ENCODE measurements at regions not wholly inside any gene's neighbourhood (a gene's known extent, or its start where the extent isn't known, plus 50 kb on each side); places are given as distances from the start of the nearest gene placed in this dataset.

DNA sequence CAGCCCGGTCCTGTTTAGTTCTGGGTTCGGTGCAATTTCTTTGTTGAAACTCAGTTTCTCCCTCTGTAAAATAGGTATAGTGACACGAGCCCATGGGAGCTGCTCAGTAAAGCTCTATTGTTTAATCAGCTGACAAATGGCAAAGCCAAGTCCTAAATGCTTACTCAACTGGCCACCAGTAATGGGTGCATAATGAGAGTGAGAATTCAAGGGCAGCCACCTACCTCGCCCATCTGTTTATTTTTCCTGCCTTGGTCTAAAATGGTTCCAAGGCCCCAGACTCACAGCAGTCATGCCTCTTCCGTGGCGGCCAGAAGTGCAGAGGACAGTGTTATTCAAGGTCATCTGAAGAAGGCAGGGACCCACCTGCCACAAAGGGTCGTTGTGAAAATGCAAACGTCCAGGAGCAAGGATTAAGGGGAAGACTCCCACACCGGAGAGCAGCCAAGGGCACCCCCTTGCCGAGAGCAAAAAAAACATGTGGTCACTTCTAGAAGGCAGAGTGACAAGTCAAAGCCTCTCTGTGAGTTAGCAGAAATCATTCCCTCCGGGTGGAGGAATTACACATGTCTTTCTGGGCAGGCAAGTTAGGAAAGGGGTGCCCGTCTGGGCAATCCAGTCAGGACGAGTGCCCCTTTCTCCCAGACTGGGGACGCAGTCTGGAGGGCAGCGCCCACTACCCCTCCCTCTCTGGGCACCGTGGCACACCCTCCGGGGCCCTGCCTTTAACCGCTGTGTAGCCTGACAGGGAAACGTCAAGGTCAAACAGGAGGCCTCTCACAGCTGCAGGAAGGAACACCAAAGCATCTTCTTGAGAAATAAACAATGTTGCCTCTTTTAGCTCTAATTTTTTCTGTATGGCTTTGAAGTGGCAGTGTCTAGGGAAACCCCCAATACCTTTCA lies 186.2 kb downstream of the FOXO1 start:
- Histone ChIP-seq H3K4me3 (ENCODE audit: low read depth, low read length) (no peak overlapping the region), H3K27me3 (ENCODE audit: control insufficient read depth, insufficient read depth, low read length) (no peaks in the 10 kb centered on the region), H3K36me3 (ENCODE audit: control insufficient read depth, insufficient read depth, low read length) (no peaks in the 10 kb centered on the region)
- FAIRE-seq (no peak), DNase-seq (ENCODE audit: low read depth) (no peak)
- TF ChIP-seq, protein P1, sequence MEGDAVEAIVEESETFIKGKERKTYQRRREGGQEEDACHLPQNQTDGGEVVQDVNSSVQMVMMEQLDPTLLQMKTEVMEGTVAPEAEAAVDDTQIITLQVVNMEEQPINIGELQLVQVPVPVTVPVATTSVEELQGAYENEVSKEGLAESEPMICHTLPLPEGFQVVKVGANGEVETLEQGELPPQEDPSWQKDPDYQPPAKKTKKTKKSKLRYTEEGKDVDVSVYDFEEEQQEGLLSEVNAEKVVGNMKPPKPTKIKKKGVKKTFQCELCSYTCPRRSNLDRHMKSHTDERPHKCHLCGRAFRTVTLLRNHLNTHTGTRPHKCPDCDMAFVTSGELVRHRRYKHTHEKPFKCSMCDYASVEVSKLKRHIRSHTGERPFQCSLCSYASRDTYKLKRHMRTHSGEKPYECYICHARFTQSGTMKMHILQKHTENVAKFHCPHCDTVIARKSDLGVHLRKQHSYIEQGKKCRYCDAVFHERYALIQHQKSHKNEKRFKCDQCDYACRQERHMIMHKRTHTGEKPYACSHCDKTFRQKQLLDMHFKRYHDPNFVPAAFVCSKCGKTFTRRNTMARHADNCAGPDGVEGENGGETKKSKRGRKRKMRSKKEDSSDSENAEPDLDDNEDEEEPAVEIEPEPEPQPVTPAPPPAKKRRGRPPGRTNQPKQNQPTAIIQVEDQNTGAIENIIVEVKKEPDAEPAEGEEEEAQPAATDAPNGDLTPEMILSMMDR (IDR thresholded peaks at IDR 0.05; ENCODE audit: insufficient read depth, low read length, severe bottlenecking): no peak

DNA sequence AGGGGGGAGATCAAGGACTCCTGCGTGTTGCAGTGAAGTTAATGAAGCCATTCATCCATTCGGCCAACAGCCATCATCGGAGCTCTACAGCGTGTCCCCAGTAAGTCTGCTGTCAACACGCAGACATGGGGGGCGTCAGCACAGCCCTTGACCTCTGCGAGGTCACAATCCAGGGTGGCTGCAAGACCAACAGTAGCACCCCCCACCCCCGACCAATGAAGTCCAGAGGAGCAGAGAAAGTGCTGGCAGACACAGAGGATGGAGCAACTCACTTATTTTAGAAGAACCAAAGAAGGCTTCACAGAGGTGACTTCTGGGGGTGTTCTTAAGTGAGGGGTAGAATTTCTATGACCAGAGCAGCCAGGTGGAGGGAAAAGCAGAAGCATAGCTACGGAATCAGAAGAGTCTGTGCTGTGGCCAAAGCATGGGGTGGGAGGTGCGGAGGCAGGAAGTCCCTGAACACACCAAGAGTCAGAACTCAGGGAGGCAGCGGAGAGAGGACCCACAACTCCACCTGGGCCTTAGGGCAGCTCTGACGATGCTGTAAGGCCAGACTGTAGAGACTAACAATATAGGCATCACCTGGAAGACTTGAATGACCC lies 185.4 kb downstream of the FOXO1 start:
- Histone ChIP-seq H3K4me3 (ENCODE audit: low read depth, low read length) (no peak overlapping the region), H3K27me3 (ENCODE audit: control insufficient read depth, insufficient read depth, low read length) (no peaks in the 10 kb centered on the region), H3K36me3 (ENCODE audit: control insufficient read depth, insufficient read depth, low read length) (no peaks in the 10 kb centered on the region)
- TF ChIP-seq, protein P1 (IDR thresholded peaks at IDR 0.05; ENCODE audit: insufficient read depth, low read length, severe bottlenecking): no peak
- FAIRE-seq (peak; percentile 36), DNase-seq (ENCODE audit: low read depth) (no peak)

DNA sequence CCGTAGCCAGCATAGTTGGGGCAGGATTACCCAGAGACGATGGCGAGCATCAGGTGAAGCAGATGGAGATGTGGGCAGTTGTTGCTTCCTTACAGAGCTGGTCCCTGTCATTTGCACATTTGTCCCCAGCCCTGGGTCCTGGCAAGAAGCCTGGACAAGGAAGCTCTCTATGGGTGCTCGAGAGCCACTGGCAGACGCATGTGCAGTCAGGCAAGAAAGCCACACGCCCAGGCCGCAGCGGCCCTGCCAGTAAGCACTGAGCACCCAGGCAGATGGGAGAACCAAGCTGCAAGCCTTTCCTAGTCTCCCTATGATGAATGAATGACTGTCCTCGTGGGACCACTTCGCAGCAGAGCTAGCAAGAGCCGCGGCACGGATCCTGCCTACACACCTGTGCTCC lies 182.8 kb downstream of the FOXO1 start:
- no peaks in the 10 kb centered on the region for H3K36me3 ChIP-seq (ENCODE audit: control insufficient read depth, insufficient read depth, low read length)
- TF ChIP-seq, protein P1 (IDR thresholded peaks at IDR 0.05; ENCODE audit: insufficient read depth, low read length, severe bottlenecking): no peak
- no peak overlapping the region for H3K4me3 ChIP-seq (ENCODE audit: low read depth, low read length)
- FAIRE-seq (no peak), DNase-seq (ENCODE audit: low read depth) (no peak)
- no peaks in the 10 kb centered on the region for H3K27me3 ChIP-seq (ENCODE audit: control insufficient read depth, insufficient read depth, low read length)

DNA sequence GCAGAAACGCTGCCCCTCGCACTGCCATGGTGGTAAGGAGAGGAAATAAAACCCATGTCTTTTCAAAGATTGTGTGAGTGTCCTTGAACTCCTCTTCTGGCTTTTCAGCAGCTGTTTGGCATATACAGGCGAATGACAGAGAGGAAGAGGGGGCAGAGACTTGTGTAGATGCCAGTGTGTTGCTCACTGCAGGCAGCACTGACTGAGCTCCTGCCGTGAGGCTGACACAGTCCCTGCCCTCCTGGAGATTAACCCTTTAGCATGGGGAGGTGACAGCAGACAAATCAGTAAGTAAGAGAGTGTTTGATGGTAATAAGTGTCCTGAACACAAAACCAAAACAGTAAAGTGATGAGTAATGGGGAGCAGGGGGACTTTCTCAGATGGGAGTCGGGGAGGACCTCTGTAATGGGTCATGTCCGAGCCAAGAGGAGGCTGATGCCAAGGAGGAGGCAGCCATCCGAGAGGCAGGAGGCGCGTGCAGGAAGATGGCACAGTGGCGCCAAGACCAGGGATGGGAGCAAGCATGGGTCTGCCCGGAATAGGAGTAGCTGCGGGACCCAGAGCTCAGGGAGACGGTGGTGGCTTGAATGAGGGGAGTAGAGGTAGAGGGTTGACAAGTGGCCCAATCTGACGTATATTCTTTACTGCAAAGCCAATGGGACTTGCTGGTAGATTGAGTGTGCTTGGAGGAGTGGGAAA lies 182.2 kb downstream of the FOXO1 start:
- TF ChIP-seq, protein P1 (IDR thresholded peaks at IDR 0.05; ENCODE audit: insufficient read depth, low read length, severe bottlenecking): no peak
- Histone ChIP-seq H3K36me3 (ENCODE audit: control insufficient read depth, insufficient read depth, low read length) (no peaks in the 10 kb centered on the region), H3K4me3 (ENCODE audit: low read depth, low read length) (no peak overlapping the region), H3K27me3 (ENCODE audit: control insufficient read depth, insufficient read depth, low read length) (no peaks in the 10 kb centered on the region)
- FAIRE-seq: peak; percentile 47
- DNase-seq (ENCODE audit: low read depth): no peak

DNA sequence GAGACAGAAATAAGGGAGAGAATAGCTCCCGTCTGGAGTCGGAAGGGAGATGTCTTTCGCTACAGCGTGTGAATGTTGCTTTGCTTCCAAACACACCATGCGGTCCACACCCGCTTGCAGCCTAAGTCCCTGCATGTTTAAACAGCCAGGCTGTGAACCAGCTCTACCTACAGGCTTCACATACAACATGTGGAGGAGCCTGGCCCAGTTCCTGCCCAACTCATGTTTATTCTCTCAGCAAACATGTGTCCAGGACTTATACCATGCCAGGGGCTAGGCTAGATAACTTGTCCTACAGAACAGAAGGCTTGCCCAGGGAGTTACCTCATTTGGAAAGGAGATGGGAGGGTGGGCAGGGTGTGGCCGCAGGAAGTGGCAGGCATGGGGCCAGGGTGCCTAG lies 181.5 kb downstream of the FOXO1 start:
- FAIRE-seq (peak; percentile 85), DNase-seq (ENCODE audit: low read depth) (no peak)
- H3K27me3 ChIP-seq (ENCODE audit: control insufficient read depth, insufficient read depth, low read length): no peaks in the 10 kb centered on the region
- H3K36me3 ChIP-seq (ENCODE audit: control insufficient read depth, insufficient read depth, low read length): no peaks in the 10 kb centered on the region
- TF ChIP-seq, protein P1 (IDR thresholded peaks at IDR 0.05; ENCODE audit: insufficient read depth, low read length, severe bottlenecking): no peak
- no peak overlapping the region for H3K4me3 ChIP-seq (ENCODE audit: low read depth, low read length)

Data from bronchial epithelial cell (primary cell).